ENCODE measurements at regions not wholly inside any gene's neighbourhood (a gene's known extent, or its start where the extent isn't known, plus 50 kb on each side); places are given as distances from the start of the nearest gene placed in this dataset.
A peak's percentile ranks its signal among the peaks of the same experiment; 100 is the strongest.

GRCh38 chr14:101226603-101227425, 323.3 kb upstream of the RTL1 start (continued):
- TF ChIP-seq, protein P1, sequence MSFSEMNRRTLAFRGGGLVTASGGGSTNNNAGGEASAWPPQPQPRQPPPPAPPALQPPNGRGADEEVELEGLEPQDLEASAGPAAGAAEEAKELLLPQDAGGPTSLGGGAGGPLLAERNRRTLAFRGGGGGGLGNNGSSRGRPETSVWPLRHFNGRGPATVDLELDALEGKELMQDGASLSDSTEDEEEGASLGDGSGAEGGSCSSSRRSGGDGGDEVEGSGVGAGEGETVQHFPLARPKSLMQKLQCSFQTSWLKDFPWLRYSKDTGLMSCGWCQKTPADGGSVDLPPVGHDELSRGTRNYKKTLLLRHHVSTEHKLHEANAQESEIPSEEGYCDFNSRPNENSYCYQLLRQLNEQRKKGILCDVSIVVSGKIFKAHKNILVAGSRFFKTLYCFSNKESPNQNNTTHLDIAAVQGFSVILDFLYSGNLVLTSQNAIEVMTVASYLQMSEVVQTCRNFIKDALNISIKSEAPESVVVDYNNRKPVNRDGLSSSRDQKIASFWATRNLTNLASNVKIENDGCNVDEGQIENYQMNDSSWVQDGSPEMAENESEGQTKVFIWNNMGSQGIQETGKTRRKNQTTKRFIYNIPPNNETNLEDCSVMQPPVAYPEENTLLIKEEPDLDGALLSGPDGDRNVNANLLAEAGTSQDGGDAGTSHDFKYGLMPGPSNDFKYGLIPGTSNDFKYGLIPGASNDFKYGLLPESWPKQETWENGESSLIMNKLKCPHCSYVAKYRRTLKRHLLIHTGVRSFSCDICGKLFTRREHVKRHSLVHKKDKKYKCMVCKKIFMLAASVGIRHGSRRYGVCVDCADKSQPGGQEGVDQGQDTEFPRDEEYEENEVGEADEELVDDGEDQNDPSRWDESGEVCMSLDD (CRISPR knock-in tag; IDR thresholded peaks at IDR 0.05; ENCODE audit: borderline replicate concordance), result no peak
- TF ChIP-seq REL (CRISPR knock-in tag; conservative IDR thresholded peaks at IDR 0.05), result no peak
- peak; percentile 65 to 73; a peak in 3 of 4 replicates for TF ChIP-seq NR2F1 (CRISPR knock-in tag; IDR thresholded peaks at IDR 0.05)
- peak; percentile 84 for TF ChIP-seq MED1 (CRISPR knock-in tag; IDR thresholded peaks at IDR 0.05)
- TF ChIP-seq HNF4A (CRISPR knock-in tag; IDR thresholded peaks at IDR 0.05), result peak; percentile 97
- 0 out of 2 replicates have a peak, but pooled peaks have one; percentile 44 for TF ChIP-seq ZSCAN31 (CRISPR knock-in tag; IDR thresholded peaks at IDR 0.05; ENCODE audit: low read depth)
- peak; percentile 79 for TF ChIP-seq ZBTB7A (CRISPR knock-in tag; IDR thresholded peaks at IDR 0.05)
- TF ChIP-seq ZNF850 (CRISPR knock-in tag; conservative IDR thresholded peaks at IDR 0.05), result no peak
- TF ChIP-seq SETDB1 (CRISPR knock-in tag; IDR thresholded peaks at IDR 0.05; ENCODE audit: borderline replicate concordance), result no peak
- TF ChIP-seq ZNF160 (CRISPR knock-in tag; IDR thresholded peaks at IDR 0.05), result no peak
- TF ChIP-seq, protein P2, sequence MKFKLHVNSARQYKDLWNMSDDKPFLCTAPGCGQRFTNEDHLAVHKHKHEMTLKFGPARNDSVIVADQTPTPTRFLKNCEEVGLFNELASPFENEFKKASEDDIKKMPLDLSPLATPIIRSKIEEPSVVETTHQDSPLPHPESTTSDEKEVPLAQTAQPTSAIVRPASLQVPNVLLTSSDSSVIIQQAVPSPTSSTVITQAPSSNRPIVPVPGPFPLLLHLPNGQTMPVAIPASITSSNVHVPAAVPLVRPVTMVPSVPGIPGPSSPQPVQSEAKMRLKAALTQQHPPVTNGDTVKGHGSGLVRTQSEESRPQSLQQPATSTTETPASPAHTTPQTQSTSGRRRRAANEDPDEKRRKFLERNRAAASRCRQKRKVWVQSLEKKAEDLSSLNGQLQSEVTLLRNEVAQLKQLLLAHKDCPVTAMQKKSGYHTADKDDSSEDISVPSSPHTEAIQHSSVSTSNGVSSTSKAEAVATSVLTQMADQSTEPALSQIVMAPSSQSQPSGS (CRISPR knock-in tag; IDR thresholded peaks at IDR 0.05), result peak; percentile 67; the same call in 1 of the 2 replicates
- TF ChIP-seq FOXJ3 (CRISPR knock-in tag; IDR thresholded peaks at IDR 0.05; ENCODE audit: borderline replicate concordance), result peak; percentile 77; the same call in 1 of the 2 replicates
- peak; percentile 30 for TF ChIP-seq XRCC5 (optimal IDR thresholded peaks at IDR 0.05; ENCODE audit: low read length)
- TF ChIP-seq KMT2A (CRISPR knock-in tag; IDR thresholded peaks at IDR 0.05), result no peak
- TF ChIP-seq ZNF251 (CRISPR knock-in tag; IDR thresholded peaks at IDR 0.05), result no peak
- TF ChIP-seq, protein P3, sequence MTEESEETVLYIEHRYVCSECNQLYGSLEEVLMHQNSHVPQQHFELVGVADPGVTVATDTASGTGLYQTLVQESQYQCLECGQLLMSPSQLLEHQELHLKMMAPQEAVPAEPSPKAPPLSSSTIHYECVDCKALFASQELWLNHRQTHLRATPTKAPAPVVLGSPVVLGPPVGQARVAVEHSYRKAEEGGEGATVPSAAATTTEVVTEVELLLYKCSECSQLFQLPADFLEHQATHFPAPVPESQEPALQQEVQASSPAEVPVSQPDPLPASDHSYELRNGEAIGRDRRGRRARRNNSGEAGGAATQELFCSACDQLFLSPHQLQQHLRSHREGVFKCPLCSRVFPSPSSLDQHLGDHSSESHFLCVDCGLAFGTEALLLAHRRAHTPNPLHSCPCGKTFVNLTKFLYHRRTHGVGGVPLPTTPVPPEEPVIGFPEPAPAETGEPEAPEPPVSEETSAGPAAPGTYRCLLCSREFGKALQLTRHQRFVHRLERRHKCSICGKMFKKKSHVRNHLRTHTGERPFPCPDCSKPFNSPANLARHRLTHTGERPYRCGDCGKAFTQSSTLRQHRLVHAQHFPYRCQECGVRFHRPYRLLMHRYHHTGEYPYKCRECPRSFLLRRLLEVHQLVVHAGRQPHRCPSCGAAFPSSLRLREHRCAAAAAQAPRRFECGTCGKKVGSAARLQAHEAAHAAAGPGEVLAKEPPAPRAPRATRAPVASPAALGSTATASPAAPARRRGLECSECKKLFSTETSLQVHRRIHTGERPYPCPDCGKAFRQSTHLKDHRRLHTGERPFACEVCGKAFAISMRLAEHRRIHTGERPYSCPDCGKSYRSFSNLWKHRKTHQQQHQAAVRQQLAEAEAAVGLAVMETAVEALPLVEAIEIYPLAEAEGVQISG (CRISPR knock-in tag; IDR thresholded peaks at IDR 0.05), result peak; percentile 40; the same call in 1 of the 2 replicates
- TF ChIP-seq TEAD3 (CRISPR knock-in tag; optimal IDR thresholded peaks at IDR 0.05; ENCODE audit: borderline replicate concordance), result peak; percentile 86
- TF ChIP-seq BCL6 (CRISPR knock-in tag; IDR thresholded peaks at IDR 0.05), result peak; percentile 100
- TF ChIP-seq, protein P4, sequence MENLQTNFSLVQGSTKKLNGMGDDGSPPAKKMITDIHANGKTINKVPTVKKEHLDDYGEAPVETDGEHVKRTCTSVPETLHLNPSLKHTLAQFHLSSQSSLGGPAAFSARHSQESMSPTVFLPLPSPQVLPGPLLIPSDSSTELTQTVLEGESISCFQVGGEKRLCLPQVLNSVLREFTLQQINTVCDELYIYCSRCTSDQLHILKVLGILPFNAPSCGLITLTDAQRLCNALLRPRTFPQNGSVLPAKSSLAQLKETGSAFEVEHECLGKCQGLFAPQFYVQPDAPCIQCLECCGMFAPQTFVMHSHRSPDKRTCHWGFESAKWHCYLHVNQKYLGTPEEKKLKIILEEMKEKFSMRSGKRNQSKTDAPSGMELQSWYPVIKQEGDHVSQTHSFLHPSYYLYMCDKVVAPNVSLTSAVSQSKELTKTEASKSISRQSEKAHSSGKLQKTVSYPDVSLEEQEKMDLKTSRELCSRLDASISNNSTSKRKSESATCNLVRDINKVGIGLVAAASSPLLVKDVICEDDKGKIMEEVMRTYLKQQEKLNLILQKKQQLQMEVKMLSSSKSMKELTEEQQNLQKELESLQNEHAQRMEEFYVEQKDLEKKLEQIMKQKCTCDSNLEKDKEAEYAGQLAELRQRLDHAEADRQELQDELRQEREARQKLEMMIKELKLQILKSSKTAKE (CRISPR knock-in tag; IDR thresholded peaks at IDR 0.05; ENCODE audit: borderline replicate concordance), result peak; percentile 98
